G401.6 (cell line): ENCODE measurements at regions not wholly inside any gene's neighbourhood (a gene's known extent, or its start where the extent isn't known, plus 50 kb on each side); places are given as distances from the start of the nearest gene placed in this dataset.
"Not testable (repeated sequence)": the region's sequence is repeated elsewhere in the genome, so short reads cannot be mapped to it uniquely, and the experiment has no call there.

ENCODE experiments used
- FAIRE-seq: peaks from 2 replicates; lab custom pipeline; 2012; peaks lifted over from hg19 to GRCh38; lab: Jason Lieb, UNC

GRCh38 chrX:102784550-102784949 lies 64.0 kb downstream of the GPRASP3 start:
- FAIRE-seq = no peak

DNA sequence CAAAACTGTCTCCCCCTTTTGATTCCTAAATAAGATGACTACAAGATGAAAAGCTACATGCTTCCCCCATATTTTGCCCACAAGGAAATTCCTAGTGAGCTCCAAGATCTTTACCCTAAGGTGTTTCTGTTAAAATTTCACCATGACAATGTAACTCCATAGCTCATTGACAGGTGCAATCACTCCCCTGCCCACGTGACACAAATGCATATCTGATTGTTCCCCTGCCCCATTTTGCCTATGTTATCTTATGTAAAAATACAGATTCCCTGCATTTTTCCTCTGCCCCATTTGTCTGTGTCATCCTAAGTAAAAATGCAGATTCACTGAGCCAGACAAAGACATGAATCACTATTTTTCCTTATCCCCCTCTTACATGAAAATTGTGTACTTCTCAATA lies 66.7 kb downstream of the GPRASP3 start:
- FAIRE-seq = no peak

DNA sequence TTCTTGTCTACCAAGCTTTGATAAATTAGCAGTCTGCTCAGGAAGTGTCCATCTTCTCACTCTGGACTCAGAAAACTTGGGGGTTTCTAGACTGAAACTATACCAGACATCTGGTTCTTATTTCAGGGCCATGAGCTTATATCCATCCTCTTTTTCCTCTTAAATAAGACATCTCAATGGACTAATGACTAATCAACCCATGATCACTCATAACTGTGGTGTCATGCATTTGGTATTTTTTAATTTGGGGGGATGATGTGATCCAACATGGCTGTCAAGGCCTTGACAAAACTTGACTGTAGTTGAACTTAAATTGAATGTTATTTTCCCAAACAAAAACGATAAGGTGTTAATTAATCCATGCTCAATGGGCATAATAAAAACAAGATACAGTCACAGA lies 87.8 kb downstream of the GPRASP3 start:
- no peak for FAIRE-seq

DNA sequence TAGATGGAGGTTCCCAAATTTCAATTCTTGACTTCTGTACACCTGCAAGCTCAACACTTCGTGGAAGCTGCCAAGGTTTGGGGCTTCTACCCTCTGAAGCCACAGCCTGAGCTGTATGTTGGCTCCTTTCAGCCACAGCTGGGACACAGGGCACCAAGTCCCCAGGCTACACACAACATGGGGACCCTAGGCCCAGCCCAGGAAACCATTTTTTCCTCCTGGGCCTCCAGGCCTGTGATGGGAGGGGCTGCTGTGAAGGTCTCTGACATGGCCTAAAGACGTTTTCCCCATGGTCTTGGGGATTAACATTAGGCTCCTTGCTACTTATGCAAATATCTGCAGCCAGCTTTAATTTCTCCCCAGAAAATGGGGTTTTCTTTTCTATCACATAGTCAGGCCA lies 97.7 kb downstream of the GPRASP3 start:
- not testable (repeated sequence) for FAIRE-seq

GRCh38 chrX:102832661-102833060 lies 104.4 kb upstream of the RAB40AL start:
- FAIRE-seq = no peak

DNA sequence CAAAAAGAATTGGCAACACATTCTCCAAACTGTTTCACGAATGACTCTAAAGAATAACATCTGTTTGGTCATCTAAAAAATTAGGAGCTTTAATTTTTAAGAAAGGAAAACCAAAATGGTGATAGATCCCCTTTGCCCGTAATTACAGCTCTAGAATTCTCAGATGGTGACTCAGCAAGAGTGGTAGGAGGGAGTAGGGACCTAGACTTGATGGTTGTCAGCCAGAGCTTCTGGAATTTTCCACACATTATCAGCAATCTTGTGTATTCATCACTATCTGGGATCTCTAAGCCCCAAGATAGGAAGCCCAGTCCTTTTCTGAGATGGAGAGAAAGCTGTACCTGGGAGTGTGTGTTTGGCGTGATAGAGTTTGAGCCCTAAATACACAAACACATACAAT lies 103.9 kb upstream of the RAB40AL start:
- no peak for FAIRE-seq

- FAIRE-seq = peak; percentile 66
These were observed 101.4 kb upstream of the RAB40AL start for GRCh38 chrX:102835504-102836146.

GRCh38 chrX:102837847-102838246 lies 99.2 kb upstream of the RAB40AL start:
- FAIRE-seq = no peak

DNA sequence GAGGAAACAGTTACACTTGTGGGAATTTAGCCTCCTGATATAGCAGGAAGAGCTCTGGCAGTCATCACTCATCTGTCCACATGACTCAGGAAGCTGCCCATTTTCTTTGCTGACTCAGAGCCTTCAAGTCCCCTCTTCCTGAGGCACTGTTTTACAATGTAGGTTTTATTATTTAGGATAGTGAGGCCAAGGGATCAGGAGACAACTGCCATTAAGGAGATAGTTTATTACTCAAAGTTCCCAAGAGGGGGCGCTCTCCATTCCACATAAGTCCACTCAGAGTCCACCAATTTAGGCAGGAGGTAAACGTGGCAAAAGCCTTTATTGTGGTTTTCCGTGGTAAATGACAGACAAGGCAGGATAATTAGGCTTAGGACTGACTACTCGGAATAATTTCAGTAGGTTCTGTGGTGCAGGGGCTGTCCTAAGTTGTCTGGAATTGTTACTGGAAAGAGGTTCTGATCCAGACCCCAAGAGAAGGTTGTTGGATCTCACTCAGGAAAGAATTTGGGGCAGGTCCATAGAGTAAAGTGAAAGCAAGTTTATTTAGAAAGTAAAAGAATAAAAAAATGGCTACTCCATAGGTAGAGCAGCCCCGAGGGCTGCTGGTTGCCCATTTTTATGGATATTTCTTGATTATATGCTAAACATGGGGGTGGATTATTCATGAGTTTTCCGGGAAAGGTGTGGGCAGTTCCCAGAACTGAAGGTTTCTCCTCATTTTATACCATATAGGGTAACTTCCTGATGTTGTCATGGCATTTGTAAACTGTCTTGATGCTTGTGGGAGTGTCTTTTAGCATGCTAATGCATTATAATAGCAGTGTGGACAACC lies 96.0 kb upstream of the RAB40AL start:
- no peak for FAIRE-seq

GRCh38 chrX:102841706-102842003 lies 95.4 kb upstream of the RAB40AL start:
- FAIRE-seq = no peak

- no peak for FAIRE-seq
These were observed 92.1 kb upstream of the RAB40AL start for GRCh38 chrX:102845020-102845419.

- FAIRE-seq = no peak
These were observed 90.4 kb upstream of the RAB40AL start for GRCh38 chrX:102846544-102847236.

DNA sequence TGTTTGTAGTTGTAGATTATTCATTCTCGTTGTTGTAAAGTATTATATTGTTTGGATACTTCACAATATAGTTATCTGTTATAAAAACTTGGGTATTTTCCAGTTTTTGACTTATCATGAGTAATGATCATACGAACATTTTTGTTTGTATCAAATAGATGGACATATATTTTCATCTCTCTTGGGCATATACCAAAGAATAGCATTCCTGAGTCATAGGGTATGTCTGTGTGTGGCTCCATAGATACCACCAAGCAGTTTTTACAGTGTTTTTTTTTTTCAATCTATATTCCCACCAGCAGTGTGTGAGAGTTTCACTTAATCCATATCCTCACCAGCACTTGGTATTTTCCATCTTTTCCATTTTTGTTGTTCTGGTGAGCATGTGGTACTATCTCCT lies 89.7 kb upstream of the RAB40AL start:
- no peak for FAIRE-seq

DNA sequence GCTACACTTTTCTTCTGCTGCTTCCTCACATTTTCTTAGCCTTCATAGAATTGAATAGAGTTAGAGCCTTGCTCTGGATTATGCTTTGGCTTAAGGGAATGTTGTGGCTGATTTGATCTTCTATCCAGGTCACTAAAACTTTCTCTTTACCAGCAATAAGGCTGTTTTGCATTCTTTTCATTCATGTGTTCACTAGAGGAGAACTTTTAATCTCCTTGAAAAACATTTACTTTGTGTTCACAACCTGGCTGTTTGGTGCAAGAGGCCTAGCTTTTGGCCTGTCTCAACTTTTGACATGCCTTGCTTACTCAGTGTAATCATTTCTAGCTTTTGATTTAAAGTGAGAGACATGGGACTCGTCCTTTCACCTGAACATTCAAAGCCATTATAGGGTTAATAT lies 87.7 kb upstream of the RAB40AL start:
- FAIRE-seq = no peak

DNA sequence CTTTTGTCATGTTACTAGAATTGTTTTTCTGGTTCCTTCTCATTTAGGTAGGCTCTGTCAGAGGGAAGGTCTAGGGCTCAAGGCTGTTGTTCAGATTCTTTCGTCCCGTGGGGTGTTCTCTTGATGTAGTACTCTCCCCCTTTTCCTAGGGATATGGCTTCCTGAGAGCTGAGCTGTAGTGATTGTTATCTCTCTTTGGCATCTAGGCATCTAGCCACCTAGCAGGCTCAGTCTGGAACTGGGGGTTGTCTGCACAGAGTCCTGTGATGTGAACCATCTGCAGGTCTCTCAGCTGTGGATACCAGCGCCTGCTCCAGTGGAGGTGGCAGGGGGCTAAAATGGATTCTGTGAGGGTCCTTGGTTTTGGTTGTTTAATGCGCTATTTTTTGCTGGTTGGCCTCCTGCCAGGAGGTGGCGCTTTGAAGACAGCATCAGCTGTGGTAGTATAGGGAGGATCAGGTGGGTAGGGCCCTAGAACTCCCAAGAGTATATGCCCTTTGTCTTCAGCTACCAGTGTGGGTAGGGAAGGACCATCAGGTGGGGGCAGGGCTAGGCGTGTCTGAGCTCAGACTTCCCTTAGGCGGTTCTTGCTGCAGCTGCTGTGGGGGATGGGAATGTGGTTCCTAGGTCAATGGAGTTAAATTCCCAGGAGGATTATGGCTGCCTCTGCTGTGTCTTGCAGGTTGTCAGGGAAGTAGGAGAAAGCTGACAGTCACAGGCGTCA lies 78.1 kb upstream of the RAB40AL start:
- not testable (repeated sequence) for FAIRE-seq

DNA sequence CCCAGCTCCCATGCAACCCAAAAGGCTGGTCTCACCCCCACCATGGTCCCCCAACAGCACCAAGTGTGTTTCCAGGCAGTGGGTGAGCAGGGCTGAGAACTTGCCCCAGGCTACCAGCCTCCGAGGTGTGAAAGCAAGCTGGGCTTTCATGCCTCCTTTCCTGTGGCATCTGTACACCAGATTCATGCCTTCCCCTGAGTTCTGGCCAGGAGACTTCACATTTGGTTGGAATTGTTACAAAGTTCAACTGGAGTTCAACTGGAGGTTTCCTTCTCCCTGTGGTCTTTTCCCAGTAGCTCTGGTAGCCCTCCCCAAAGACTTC lies 77.6 kb upstream of the RAB40AL start:
- no peak for FAIRE-seq

- no peak for FAIRE-seq
These were observed 76.8 kb upstream of the RAB40AL start for GRCh38 chrX:102860235-102860634.

- FAIRE-seq = peak; percentile 93
These were observed 73.3 kb upstream of the RAB40AL start for GRCh38 chrX:102863735-102864134.

- no peak for FAIRE-seq
These were observed 70.0 kb upstream of the RAB40AL start for GRCh38 chrX:102866981-102867656.

DNA sequence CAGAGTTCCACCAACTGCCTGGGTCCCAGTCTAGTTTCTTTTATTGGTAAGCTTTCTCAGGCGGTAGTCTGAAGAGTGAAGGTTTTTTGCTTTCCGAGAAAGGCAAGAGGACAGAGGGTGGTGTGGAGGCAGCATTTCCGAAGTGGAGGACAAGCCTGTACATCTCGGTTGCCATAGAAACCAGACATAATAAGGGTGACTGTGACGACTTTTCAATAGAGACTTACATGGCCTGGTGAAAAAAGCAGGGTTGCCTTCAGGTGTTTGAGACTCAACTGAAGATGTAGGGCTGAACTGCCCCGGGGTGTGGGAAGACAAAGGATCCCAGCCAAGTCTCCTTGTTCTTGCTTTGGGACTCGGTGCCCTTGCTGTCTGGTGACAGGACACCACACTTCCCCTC lies 53.6 kb upstream of the RAB40AL start:
- no peak for FAIRE-seq
